ENCODE measurements at regions not wholly inside any gene's neighbourhood (a gene's known extent, or its start where the extent isn't known, plus 50 kb on each side); places are given as distances from the start of the nearest gene placed in this dataset.

DNA sequence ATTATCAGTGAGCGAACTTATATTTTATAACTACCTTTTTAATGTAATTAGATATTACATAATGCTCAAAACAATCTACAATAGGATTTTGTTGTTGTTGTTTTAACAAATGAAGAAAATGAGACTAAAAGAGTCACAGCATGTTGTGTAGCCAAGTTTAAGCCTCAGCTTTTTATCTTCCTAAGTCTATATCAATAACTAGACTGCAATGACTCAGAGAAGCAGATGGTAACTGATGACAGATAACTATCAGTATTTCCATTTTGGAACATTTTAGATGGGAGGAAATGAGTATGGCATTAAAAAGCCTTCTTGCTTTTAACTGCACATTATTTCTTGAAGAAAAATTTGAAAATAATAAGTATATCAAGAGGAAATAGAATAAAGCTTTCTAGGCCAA lies 825.2 kb downstream of the SLITRK1 start:
- TF ChIP-seq, protein P1, sequence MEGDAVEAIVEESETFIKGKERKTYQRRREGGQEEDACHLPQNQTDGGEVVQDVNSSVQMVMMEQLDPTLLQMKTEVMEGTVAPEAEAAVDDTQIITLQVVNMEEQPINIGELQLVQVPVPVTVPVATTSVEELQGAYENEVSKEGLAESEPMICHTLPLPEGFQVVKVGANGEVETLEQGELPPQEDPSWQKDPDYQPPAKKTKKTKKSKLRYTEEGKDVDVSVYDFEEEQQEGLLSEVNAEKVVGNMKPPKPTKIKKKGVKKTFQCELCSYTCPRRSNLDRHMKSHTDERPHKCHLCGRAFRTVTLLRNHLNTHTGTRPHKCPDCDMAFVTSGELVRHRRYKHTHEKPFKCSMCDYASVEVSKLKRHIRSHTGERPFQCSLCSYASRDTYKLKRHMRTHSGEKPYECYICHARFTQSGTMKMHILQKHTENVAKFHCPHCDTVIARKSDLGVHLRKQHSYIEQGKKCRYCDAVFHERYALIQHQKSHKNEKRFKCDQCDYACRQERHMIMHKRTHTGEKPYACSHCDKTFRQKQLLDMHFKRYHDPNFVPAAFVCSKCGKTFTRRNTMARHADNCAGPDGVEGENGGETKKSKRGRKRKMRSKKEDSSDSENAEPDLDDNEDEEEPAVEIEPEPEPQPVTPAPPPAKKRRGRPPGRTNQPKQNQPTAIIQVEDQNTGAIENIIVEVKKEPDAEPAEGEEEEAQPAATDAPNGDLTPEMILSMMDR (IDR thresholded peaks at IDR 0.05) = no peak
- TF ChIP-seq BHLHE40 (IDR thresholded peaks at IDR 0.05; ENCODE audit: low read depth, low read length) = no peak
- TF ChIP-seq FOSL2 (IDR thresholded peaks at IDR 0.05) = no peak
- no peak for TF ChIP-seq FOSL2 (CRISPR knock-in tag; IDR thresholded peaks at IDR 0.05)
- no peak for TF ChIP-seq RCOR1 (IDR thresholded peaks at IDR 0.05; ENCODE audit: low read depth, low read length)
- no peak for TF ChIP-seq MYC (IDR thresholded peaks at IDR 0.05; ENCODE audit: borderline replicate concordance, low read length)
- no peak for TF ChIP-seq EHF (CRISPR knock-in tag; IDR thresholded peaks at IDR 0.05)
- TF ChIP-seq CEBPB (IDR thresholded peaks at IDR 0.05) = no peak
- no peak for TF ChIP-seq POLR2A (IDR thresholded peaks at IDR 0.05; ENCODE audit: low read length)
- no peak for TF ChIP-seq E2F6 (IDR thresholded peaks at IDR 0.05; ENCODE audit: borderline replicate concordance, low read depth)
- no peak for TF ChIP-seq EP300 (IDR thresholded peaks at IDR 0.05)
- TF ChIP-seq MAZ (IDR thresholded peaks at IDR 0.05; ENCODE audit: borderline replicate concordance, low read depth, low read length) = no peak
- TF ChIP-seq NR3C1 (IDR thresholded peaks at IDR 0.05) = no peak
- no peak for TF ChIP-seq SMC3 (IDR thresholded peaks at IDR 0.05)

Measured in A549 (cell line).